CD14-positive monocyte (primary cell): ENCODE measurements at regions not wholly inside any gene's neighbourhood (a gene's known extent, or its start where the extent isn't known, plus 50 kb on each side); places are given as distances from the start of the nearest gene placed in this dataset.

ENCODE experiments used
- DNase-seq, 3 donors: peaks; one replicate each; pipeline ENCODE4 v3.0.0-alpha.2; 2011 to 2022
- H2AFZ ChIP-seq: 2 replicates; pipeline ENCODE4 v1.6.0; 2012; ENCODE audit warnings: mild to moderate bottlenecking, low read depth, low read length, inconsistent platforms; ENCODE audit not compliant: insufficient read depth, poor library complexity, severe bottlenecking
- H3K27ac ChIP-seq, 2 donors: 1 replicate in 1 of 2; 2 replicates in 1 of 2; pipeline ENCODE4 v1.5.1; 2012 to 2013; ENCODE audit warnings: low read length in 2 of 2, control low read depth in 1 of 2, inconsistent platforms in 1 of 2, low read depth in 1 of 2, mild to moderate bottlenecking in 1 of 2
- H3K27me3 ChIP-seq, 2 donors: one replicate each; pipeline versions ENCODE4 v1.6.0 to v1.6.1; 2011 to 2013; ENCODE audit warnings: low read length in 2 of 2; ENCODE audit not compliant: control insufficient read depth in 2 of 2, insufficient read depth in 2 of 2
- H3K36me3 ChIP-seq, 2 donors: replicated peaks in 1 of 2; 1 replicate in 1 of 2; 2 replicates in 1 of 2; pipeline versions ENCODE4 v1.5.1 to v1.6.1; 2012 to 2013; ENCODE audit warnings: low read length in 2 of 2, control low read depth in 1 of 2, inconsistent platforms in 1 of 2, mild to moderate bottlenecking in 1 of 2; ENCODE audit not compliant: insufficient read depth in 2 of 2, control insufficient read depth in 1 of 2
- H3K4me1 ChIP-seq, 2 donors: 1 replicate in 1 of 2; 2 replicates in 1 of 2; pipeline versions ENCODE4 v1.5.1 to v1.6.1; 2012 to 2013; ENCODE audit warnings: low read length in 2 of 2, control low read depth in 1 of 2, inconsistent platforms in 1 of 2, mild to moderate bottlenecking in 1 of 2, moderate library complexity in 1 of 2; ENCODE audit not compliant: insufficient read depth in 2 of 2, control insufficient read depth in 1 of 2
- H3K4me2 ChIP-seq: replicated peaks from 2 replicates; pipeline ENCODE3; 2012; ENCODE audit warnings: low read length, moderate library complexity, mild to moderate bottlenecking; ENCODE audit not compliant: poor library complexity, severe bottlenecking; ENCODE audit errors: extremely low read depth
- H3K4me3 ChIP-seq, 3 experiments: fragments of 200-600 bp in 1 of 3; sonication (generic) in 1 of 3; replicated peaks in 1 of 3; 1 replicate in 2 of 3; 2 replicates in 1 of 3; pipeline ENCODE4 v1.5.1; 2011 to 2013; ENCODE audit warnings: low read length in 3 of 3, mild to moderate bottlenecking in 3 of 3, control low read depth in 2 of 3, low read depth in 2 of 3, inconsistent platforms in 1 of 3, moderate library complexity in 1 of 3
- H3K79me2 ChIP-seq: 2 replicates; pipeline ENCODE4 v1.6.0; 2012; ENCODE audit warnings: mild to moderate bottlenecking, control low read depth, inconsistent platforms, low read length, moderate library complexity; ENCODE audit not compliant: insufficient read depth
- H3K9ac ChIP-seq: 2 replicates; pipeline ENCODE4 v1.6.0; 2017; ENCODE audit warnings: low read length, mild to moderate bottlenecking; ENCODE audit not compliant: insufficient read depth, poor library complexity, severe bottlenecking
- H3K9me3 ChIP-seq, 2 donors: replicated peaks in 1 of 2; 1 replicate in 1 of 2; 2 replicates in 1 of 2; pipeline versions ENCODE4 v1.5.1 to v1.6.1; 2012 to 2013; ENCODE audit warnings: low read length in 2 of 2, control low read depth in 1 of 2; ENCODE audit not compliant: control insufficient read depth in 1 of 2, insufficient read depth in 1 of 2
- H4K20me1 ChIP-seq: 2 replicates; pipeline ENCODE4 v1.6.0; 2012; ENCODE audit warnings: mild to moderate bottlenecking, low read length, control low read depth, moderate library complexity; ENCODE audit not compliant: insufficient read depth
- H3K27ac Mint-ChIP-seq, 7 donors: one replicate each; pipeline ENCODE4 v1.8.0; 2020; ENCODE audit warnings: mild to moderate bottlenecking in 7 of 7, mixed read lengths in 7 of 7, moderate library complexity in 6 of 7, inconsistent platforms in 2 of 7
- H3K27me3 Mint-ChIP-seq, 3 donors: one replicate each; pipeline ENCODE4 v1.8.0; 2021 to 2022; ENCODE audit warnings: low read depth in 3 of 3, mild to moderate bottlenecking in 3 of 3, mixed read lengths in 3 of 3, moderate library complexity in 3 of 3, inconsistent platforms in 1 of 3
- H3K36me3 Mint-ChIP-seq, 2 donors: one replicate each; pipeline ENCODE4 v1.8.0; 2020; ENCODE audit warnings: mixed read lengths in 2 of 2, inconsistent platforms in 1 of 2, mild to moderate bottlenecking in 1 of 2
- H3K4me1 Mint-ChIP-seq: one replicate; pipeline ENCODE4 v1.8.0; 2020; ENCODE audit warnings: mild to moderate bottlenecking, mixed read lengths
- H3K4me3 Mint-ChIP-seq, 2 donors: one replicate each; pipeline ENCODE4 v1.8.0; 2020; ENCODE audit warnings: mild to moderate bottlenecking in 2 of 2, mixed read lengths in 2 of 2, moderate library complexity in 1 of 2
- H3K9me3 Mint-ChIP-seq, 7 donors: one replicate each; pipeline ENCODE4 v1.8.0; 2020 to 2022; ENCODE audit warnings: mixed read lengths in 7 of 7, mild to moderate bottlenecking in 6 of 7, moderate library complexity in 6 of 7, inconsistent platforms in 2 of 7
- CTCF ChIP-seq: fragments of 200-600 bp; IDR thresholded peaks from one replicate; pipeline ENCODE4 v1.8.0; 2022; ENCODE audit warnings: antibody characterized with exemption, mild to moderate bottlenecking
- WGBS: methylation state at CpG from one replicate; pipeline ENCODE4 v1.1.5; 2013; ENCODE audit warnings: missing lambda C conversion rate; ENCODE audit not compliant: insufficient coverage; 5-methylcytosine and 5-hydroxymethylcytosine counted together
- intact Hi-C, 2 donors: fragments of 100-400 bp; cut with micrococcal nuclease; formaldehyde crosslinking; loops; one replicate each; pipeline versions ENCODE4 v1.15.0 to v1.15.1; 2023

GRCh38 chr12:107610021-107610859 lies 75.4 kb upstream of the PWP1 start:
- no peak overlapping the region for H3K27ac Mint-ChIP-seq
- no peak overlapping the region for H3K4me3 Mint-ChIP-seq
- Histone ChIP-seq H3K79me2 (no peaks in the 10 kb centered on the region), H3K4me3 (no peak overlapping the region), H2AFZ (no peak overlapping the region), H3K4me1 (no peaks in the 10 kb centered on the region), H3K4me2 (no peak overlapping the region), H3K36me3 (no peaks in the 10 kb centered on the region), H3K9me3 (no peaks in the 10 kb centered on the region), H3K27ac (no peak overlapping the region), H3K27me3 (no peaks in the 10 kb centered on the region), H3K9ac (no peak overlapping the region), H4K20me1 (no peaks in the 10 kb centered on the region)
- peaks cover 0 to 2% of the 10 kb centered on the region in 2 donors for H3K36me3 Mint-ChIP-seq
- DNase-seq, result no peak
- 91% methylated on average over 14 of the region's 20 CpGs for WGBS
- H3K9me3 Mint-ChIP-seq, result peaks cover 0 to 1% (median 0%) of the 10 kb centered on the region in 7 donors
- peak; percentile 15 for TF ChIP-seq CTCF
- intact Hi-C loops, result no loop called here
- no peaks in the 10 kb centered on the region for H3K27me3 Mint-ChIP-seq
- H3K4me1 Mint-ChIP-seq, result no peaks in the 10 kb centered on the region

GRCh38 chr12:107612508-107612907 lies 73.1 kb upstream of the PWP1 start:
- Mint-ChIP-seq H3K4me3 (no peak overlapping the region), H3K4me1 (no peaks in the 10 kb centered on the region), H3K36me3 (peaks cover under 1 to 2% of the 10 kb centered on the region in 2 donors), H3K27ac (no peak overlapping the region), H3K9me3 (peaks cover 0 to 2% (median 0%) of the 10 kb centered on the region in 7 donors), H3K27me3 (no peaks in the 10 kb centered on the region)
- Histone ChIP-seq H3K4me3 (no peak overlapping the region), H2AFZ (no peak overlapping the region), H3K27me3 (no peaks in the 10 kb centered on the region), H3K9me3 (no peaks in the 10 kb centered on the region), H3K4me1 (no peaks in the 10 kb centered on the region), H3K4me2 (no peak overlapping the region), H3K9ac (no peak overlapping the region), H3K79me2 (no peaks in the 10 kb centered on the region), H3K36me3 (no peaks in the 10 kb centered on the region), H3K27ac (no peak overlapping the region), H4K20me1 (no peaks in the 10 kb centered on the region)
- no peak for TF ChIP-seq CTCF
- WGBS, result 92% methylated on average over 12 of the region's 19 CpGs
- DNase-seq, result no peak
- intact Hi-C loops, result no loop called here
